ENCODE measurements at regions not wholly inside any gene's neighbourhood (a gene's known extent, or its start where the extent isn't known, plus 50 kb on each side); places are given as distances from the start of the nearest gene placed in this dataset.
"Not testable (repeated sequence)": the region's sequence is repeated elsewhere in the genome, so short reads cannot be mapped to it uniquely, and the experiment has no call there.

GRCh38 chr10:36465604-36466379, 659.6 kb upstream of the ANKRD30A start:
- no peak for ATAC-seq (ENCODE audit: low FRiP score in 2 of 2)
- H3K9me3 ChIP-seq: no peaks in the 10 kb centered on the region
- DNase-seq: no peak
- no peaks in the 10 kb centered on the region for H3K27me3 ChIP-seq
- H3K4me1 ChIP-seq: no peaks in the 10 kb centered on the region
- no peak overlapping the region for H3K27ac ChIP-seq
- no peak overlapping the region for H3K4me3 ChIP-seq
- no peaks in the 10 kb centered on the region for H3K36me3 ChIP-seq
- 87 to 90% methylated on average over 3 of the region's 3 CpGs for WGBS, 2 donors
- TF ChIP-seq POLR2A (IDR thresholded peaks at IDR 0.05) (no peak), POLR2AphosphoS5 (IDR thresholded peaks at IDR 0.05) (no peak), EP300 (IDR thresholded peaks at IDR 0.05) (no peak), CTCF (IDR thresholded peaks at IDR 0.05) (no peak)

- ATAC-seq (ENCODE audit: low FRiP score in 2 of 2): no peak
- no peak for DNase-seq
- Histone ChIP-seq H3K27me3 (no peaks in the 10 kb centered on the region), H3K36me3 (no peaks in the 10 kb centered on the region), H3K9me3 (no peaks in the 10 kb centered on the region), H3K27ac (no peak overlapping the region), H3K4me3 (no peak overlapping the region), H3K4me1 (no peaks in the 10 kb centered on the region)
- 71 to 79% methylated on average over 1 of the region's 1 CpG for WGBS, 2 donors
- TF ChIP-seq EP300 (IDR thresholded peaks at IDR 0.05): no peak
- TF ChIP-seq POLR2A (IDR thresholded peaks at IDR 0.05): no peak
- TF ChIP-seq POLR2AphosphoS5 (IDR thresholded peaks at IDR 0.05): no peak
- TF ChIP-seq CTCF (IDR thresholded peaks at IDR 0.05): no peak
Observed at GRCh38 chr10:36464291-36464690, 661.1 kb upstream of the ANKRD30A start.

GRCh38 chr10:36463390-36463789, 662.0 kb upstream of the ANKRD30A start:
- TF ChIP-seq POLR2AphosphoS5 (IDR thresholded peaks at IDR 0.05) (no peak), POLR2A (IDR thresholded peaks at IDR 0.05) (no peak), EP300 (IDR thresholded peaks at IDR 0.05) (no peak), CTCF (IDR thresholded peaks at IDR 0.05) (no peak)
- Histone ChIP-seq H3K27ac (no peak overlapping the region), H3K27me3 (no peaks in the 10 kb centered on the region), H3K4me1 (no peaks in the 10 kb centered on the region), H3K9me3 (peaks cover 0 to 6% (median 2%) of the 10 kb centered on the region in 4 donors), H3K4me3 (no peak overlapping the region), H3K36me3 (no peaks in the 10 kb centered on the region)
- ATAC-seq (ENCODE audit: low FRiP score in 2 of 2) (no peak), DNase-seq (no peak)
- WGBS, 2 donors: 80 to 100% methylated on average over 1 to 2 of the region's 2 CpGs

GRCh38 chr10:36462194-36462593, 663.2 kb upstream of the ANKRD30A start:
- Histone ChIP-seq H3K36me3 (no peaks in the 10 kb centered on the region), H3K27me3 (no peaks in the 10 kb centered on the region), H3K27ac (no peak overlapping the region), H3K4me1 (no peaks in the 10 kb centered on the region), H3K9me3 (peaks cover 0 to 12% (median 10%) of the 10 kb centered on the region in 4 donors), H3K4me3 (no peak overlapping the region)
- DNase-seq (no peak), ATAC-seq (ENCODE audit: low FRiP score in 2 of 2) (no peak)
- WGBS, 2 donors: 77 to 84% methylated on average over 1 of the region's 1 CpG
- TF ChIP-seq EP300 (IDR thresholded peaks at IDR 0.05) (no peak), CTCF (IDR thresholded peaks at IDR 0.05) (no peak), POLR2A (IDR thresholded peaks at IDR 0.05) (no peak), POLR2AphosphoS5 (IDR thresholded peaks at IDR 0.05) (no peak)

GRCh38 chr10:36458437-36458836, 667.0 kb upstream of the ANKRD30A start:
- H3K9me3 ChIP-seq: peaks cover 0 to 12% (median 10%) of the 10 kb centered on the region in 4 donors
- not testable (repeated sequence) for H3K4me3 ChIP-seq; H3K27me3 ChIP-seq; ATAC-seq (ENCODE audit: low FRiP score in 2 of 2); H3K4me1 ChIP-seq; H3K27ac ChIP-seq; H3K36me3 ChIP-seq; DNase-seq

Data from upper lobe of left lung (tissue), 6 donors.